ENCODE measurements at regions not wholly inside any gene's neighbourhood (a gene's known extent, or its start where the extent isn't known, plus 50 kb on each side); places are given as distances from the start of the nearest gene placed in this dataset.

- DNase-seq, result no peak
- intact Hi-C loops (cut with micrococcal nuclease), result no loop called here
- Histone ChIP-seq H3K4me1 (no peaks in the 10 kb centered on the region), H3K9me3 (replicated peaks) (no peaks in the 10 kb centered on the region), H3K27me3 (ENCODE audit: low read depth) (no peaks in the 10 kb centered on the region), H3K4me3 (no peak overlapping the region), H3K36me3 (no peaks in the 10 kb centered on the region), H3K27ac (replicated peaks) (no peak overlapping the region)
- no peak for TF ChIP-seq CTCF (IDR thresholded peaks at IDR 0.05; ENCODE audit: borderline replicate concordance)
These were observed 148.0 kb downstream of the ANKRD7 start for GRCh38 chr7:118372530-118372929.

GRCh38 chr7:118389629-118390028 lies 165.1 kb downstream of the ANKRD7 start:
- intact Hi-C loops (cut with micrococcal nuclease), result no loop called here
- H3K36me3 ChIP-seq, result no peaks in the 10 kb centered on the region
- no peaks in the 10 kb centered on the region for H3K27me3 ChIP-seq (ENCODE audit: low read depth)
- H3K4me1 ChIP-seq, result no peaks in the 10 kb centered on the region
- H3K9me3 ChIP-seq (replicated peaks), result no peaks in the 10 kb centered on the region
- H3K27ac ChIP-seq (replicated peaks), result no peak overlapping the region
- no peak for TF ChIP-seq CTCF (IDR thresholded peaks at IDR 0.05; ENCODE audit: borderline replicate concordance)
- DNase-seq, result no peak
- no peak overlapping the region for H3K4me3 ChIP-seq

GRCh38 chr7:118404211-118404610 lies 179.7 kb downstream of the ANKRD7 start:
- H3K9me3 ChIP-seq (replicated peaks), result no peaks in the 10 kb centered on the region
- intact Hi-C loops (cut with micrococcal nuclease), result no loop called here
- no peaks in the 10 kb centered on the region for H3K27me3 ChIP-seq (ENCODE audit: low read depth)
- TF ChIP-seq CTCF (IDR thresholded peaks at IDR 0.05; ENCODE audit: borderline replicate concordance), result no peak
- no peak for DNase-seq
- H3K36me3 ChIP-seq, result no peaks in the 10 kb centered on the region
- no peaks in the 10 kb centered on the region for H3K4me1 ChIP-seq
- H3K27ac ChIP-seq (replicated peaks), result no peak overlapping the region
- no peak overlapping the region for H3K4me3 ChIP-seq

GRCh38 chr7:118418433-118418832 lies 193.9 kb downstream of the ANKRD7 start:
- Histone ChIP-seq H3K4me3 (no peak overlapping the region), H3K4me1 (no peaks in the 10 kb centered on the region), H3K27ac (replicated peaks) (no peak overlapping the region), H3K36me3 (no peaks in the 10 kb centered on the region), H3K9me3 (replicated peaks) (peaks cover 4% of the 10 kb centered on the region), H3K27me3 (ENCODE audit: low read depth) (no peaks in the 10 kb centered on the region)
- TF ChIP-seq CTCF (IDR thresholded peaks at IDR 0.05; ENCODE audit: borderline replicate concordance), result no peak
- intact Hi-C loops (cut with micrococcal nuclease), result no loop called here
- no peak for DNase-seq

- Histone ChIP-seq H3K4me1 (no peaks in the 10 kb centered on the region), H3K27ac (replicated peaks) (no peak overlapping the region), H3K4me3 (no peak overlapping the region), H3K27me3 (ENCODE audit: low read depth) (no peaks in the 10 kb centered on the region), H3K9me3 (replicated peaks) (no peaks in the 10 kb centered on the region), H3K36me3 (no peaks in the 10 kb centered on the region)
- no peak for TF ChIP-seq CTCF (IDR thresholded peaks at IDR 0.05; ENCODE audit: borderline replicate concordance)
- intact Hi-C loops (cut with micrococcal nuclease), result no loop called here
- no peak for DNase-seq
These were observed 196.4 kb downstream of the ANKRD7 start for GRCh38 chr7:118420888-118421287.

GRCh38 chr7:118429141-118429540 lies 204.6 kb downstream of the ANKRD7 start:
- Histone ChIP-seq H3K4me3 (no peak overlapping the region), H3K36me3 (no peaks in the 10 kb centered on the region), H3K27me3 (ENCODE audit: low read depth) (no peaks in the 10 kb centered on the region), H3K9me3 (replicated peaks) (peaks cover 11% of the 10 kb centered on the region), H3K4me1 (no peaks in the 10 kb centered on the region), H3K27ac (replicated peaks) (no peak overlapping the region)
- DNase-seq, result no peak
- intact Hi-C loops (cut with micrococcal nuclease), result no loop called here
- TF ChIP-seq CTCF (IDR thresholded peaks at IDR 0.05; ENCODE audit: borderline replicate concordance), result no peak
